ENCODE measurements at regions not wholly inside any gene's neighbourhood (a gene's known extent, or its start where the extent isn't known, plus 50 kb on each side); places are given as distances from the start of the nearest gene placed in this dataset.

GRCh38 chr11:97786961-97787360 is 1233.8 kb upstream of the CNTN5 start:
- no peak for ATAC-seq
- Mint-ChIP-seq H3K4me3 (no peak overlapping the region), H3K27ac (no peak overlapping the region), H3K36me3 (peaks cover 2% of the 10 kb centered on the region), H3K27me3 (no peaks in the 10 kb centered on the region), H3K4me1 (no peaks in the 10 kb centered on the region), H3K9me3 (ENCODE audit: low read depth) (peaks cover 14% of the 10 kb centered on the region)
- CTCF ChIA-PET, result no interaction called here
- DNase-seq, result no peak

- Mint-ChIP-seq H3K36me3 (no peaks in the 10 kb centered on the region), H3K4me3 (no peak overlapping the region), H3K27me3 (no peaks in the 10 kb centered on the region), H3K27ac (no peak overlapping the region), H3K9me3 (ENCODE audit: low read depth) (peaks cover 3% of the 10 kb centered on the region), H3K4me1 (no peaks in the 10 kb centered on the region)
- CTCF ChIA-PET, result no interaction called here
- ATAC-seq (no peak), DNase-seq (no peak)
Measured at GRCh38 chr11:97794876-97795275, 1225.9 kb upstream of the CNTN5 start.

- no peak overlapping the region for H3K27ac Mint-ChIP-seq
- H3K9me3 Mint-ChIP-seq (ENCODE audit: low read depth), result peaks cover 3% of the 10 kb centered on the region
- ATAC-seq (no peak), DNase-seq (no peak)
- H3K4me1 Mint-ChIP-seq, result no peaks in the 10 kb centered on the region
- H3K27me3 Mint-ChIP-seq, result no peaks in the 10 kb centered on the region
- H3K36me3 Mint-ChIP-seq, result no peaks in the 10 kb centered on the region
- CTCF ChIA-PET, result interaction anchor here (0.6 kb wide), 1 partner anchor 1373 kb away, joined by 4 read pairs; no protein-coding TSS in a partner anchor
- H3K4me3 Mint-ChIP-seq, result no peak overlapping the region
Measured at GRCh38 chr11:97800891-97801290, 1219.9 kb upstream of the CNTN5 start.

- Mint-ChIP-seq H3K36me3 (no peaks in the 10 kb centered on the region), H3K4me3 (no peak overlapping the region), H3K9me3 (ENCODE audit: low read depth) (peaks cover 13% of the 10 kb centered on the region), H3K27ac (no peak overlapping the region), H3K27me3 (no peaks in the 10 kb centered on the region), H3K4me1 (no peaks in the 10 kb centered on the region)
- CTCF ChIA-PET, result no interaction called here
- no peak for ATAC-seq
- DNase-seq, result no peak
Measured at GRCh38 chr11:97814325-97814959, 1206.3 kb upstream of the CNTN5 start.

GRCh38 chr11:97815667-97816066 is 1205.1 kb upstream of the CNTN5 start:
- Mint-ChIP-seq H3K27ac (no peak overlapping the region), H3K27me3 (no peaks in the 10 kb centered on the region), H3K9me3 (ENCODE audit: low read depth) (peaks cover 13% of the 10 kb centered on the region), H3K4me3 (no peak overlapping the region), H3K4me1 (no peaks in the 10 kb centered on the region), H3K36me3 (no peaks in the 10 kb centered on the region)
- DNase-seq (no peak), ATAC-seq (no peak)
- CTCF ChIA-PET, result no interaction called here

- CTCF ChIA-PET, result no interaction called here
- no peaks in the 10 kb centered on the region for H3K36me3 Mint-ChIP-seq
- ATAC-seq, result no peak
Measured at GRCh38 chr11:97832451-97832850, 1188.3 kb upstream of the CNTN5 start.

GRCh38 chr11:97833412-97833811 is 1187.3 kb upstream of the CNTN5 start:
- DNase-seq (no peak), ATAC-seq (no peak)
- Mint-ChIP-seq H3K27ac (no peak overlapping the region), H3K27me3 (no peaks in the 10 kb centered on the region), H3K4me1 (no peaks in the 10 kb centered on the region), H3K4me3 (no peak overlapping the region), H3K9me3 (ENCODE audit: low read depth) (peaks cover 4% of the 10 kb centered on the region), H3K36me3 (no peaks in the 10 kb centered on the region)
- CTCF ChIA-PET, result no interaction called here

More at GRCh38 chr11:97832451-97832850, 1188.3 kb upstream of the CNTN5 start:
- DNase-seq, result no peak
- Mint-ChIP-seq H3K4me1 (no peaks in the 10 kb centered on the region), H3K27ac (no peak overlapping the region), H3K9me3 (ENCODE audit: low read depth) (peaks cover 6% of the 10 kb centered on the region), H3K4me3 (no peak overlapping the region), H3K27me3 (no peaks in the 10 kb centered on the region)

- H3K4me3 Mint-ChIP-seq, result no peak overlapping the region
- H3K36me3 Mint-ChIP-seq, result no peaks in the 10 kb centered on the region
- CTCF ChIA-PET, result no interaction called here
- DNase-seq (no peak), ATAC-seq (no peak)
- no peaks in the 10 kb centered on the region for H3K27me3 Mint-ChIP-seq
- H3K9me3 Mint-ChIP-seq (ENCODE audit: low read depth), result peaks cover 5% of the 10 kb centered on the region
- no peak overlapping the region for H3K27ac Mint-ChIP-seq
- no peaks in the 10 kb centered on the region for H3K4me1 Mint-ChIP-seq
Measured at GRCh38 chr11:97844016-97844415, 1176.7 kb upstream of the CNTN5 start.

- Mint-ChIP-seq H3K36me3 (no peaks in the 10 kb centered on the region), H3K27ac (no peak overlapping the region), H3K4me3 (no peak overlapping the region), H3K4me1 (no peaks in the 10 kb centered on the region), H3K27me3 (no peaks in the 10 kb centered on the region), H3K9me3 (ENCODE audit: low read depth) (peaks cover 8% of the 10 kb centered on the region)
- DNase-seq (no peak), ATAC-seq (no peak)
- CTCF ChIA-PET, result no interaction called here
Measured at GRCh38 chr11:97847730-97848129, 1173.0 kb upstream of the CNTN5 start.

GRCh38 chr11:97850701-97851100 is 1170.0 kb upstream of the CNTN5 start:
- DNase-seq (no peak), ATAC-seq (no peak)
- Mint-ChIP-seq H3K4me3 (no peak overlapping the region), H3K27ac (no peak overlapping the region), H3K4me1 (no peaks in the 10 kb centered on the region), H3K27me3 (no peaks in the 10 kb centered on the region), H3K9me3 (ENCODE audit: low read depth) (peaks cover 10% of the 10 kb centered on the region), H3K36me3 (no peaks in the 10 kb centered on the region)
- CTCF ChIA-PET, result no interaction called here

- CTCF ChIA-PET, result no interaction called here
- H3K27ac Mint-ChIP-seq, result no peak overlapping the region
- peaks cover 7% of the 10 kb centered on the region for H3K9me3 Mint-ChIP-seq (ENCODE audit: low read depth)
- no peak for ATAC-seq
- no peak overlapping the region for H3K4me3 Mint-ChIP-seq
- H3K4me1 Mint-ChIP-seq, result no peaks in the 10 kb centered on the region
- no peaks in the 10 kb centered on the region for H3K36me3 Mint-ChIP-seq
- DNase-seq, result no peak
- H3K27me3 Mint-ChIP-seq, result no peaks in the 10 kb centered on the region
Measured at GRCh38 chr11:97854357-97854756, 1166.4 kb upstream of the CNTN5 start.

- Mint-ChIP-seq H3K27me3 (no peaks in the 10 kb centered on the region), H3K9me3 (ENCODE audit: low read depth) (peaks cover 7% of the 10 kb centered on the region), H3K4me1 (no peaks in the 10 kb centered on the region), H3K36me3 (no peaks in the 10 kb centered on the region), H3K4me3 (no peak overlapping the region), H3K27ac (no peak overlapping the region)
- CTCF ChIA-PET, result no interaction called here
- no peak for DNase-seq
- ATAC-seq, result no peak
Measured at GRCh38 chr11:97854877-97855276, 1165.9 kb upstream of the CNTN5 start.

GRCh38 chr11:97856666-97857065 is 1164.1 kb upstream of the CNTN5 start:
- DNase-seq, result no peak

GRCh38 chr11:97860237-97860636 is 1160.5 kb upstream of the CNTN5 start:
- Mint-ChIP-seq H3K36me3 (no peaks in the 10 kb centered on the region), H3K9me3 (ENCODE audit: low read depth) (peaks cover 18% of the 10 kb centered on the region), H3K4me3 (no peak overlapping the region), H3K4me1 (no peaks in the 10 kb centered on the region), H3K27me3 (no peaks in the 10 kb centered on the region), H3K27ac (no peak overlapping the region)
- ATAC-seq, result no peak
- CTCF ChIA-PET, result no interaction called here
- no peak for DNase-seq

More at GRCh38 chr11:97856666-97857065, 1164.1 kb upstream of the CNTN5 start:
- H3K27ac Mint-ChIP-seq, result no peak overlapping the region
- H3K9me3 Mint-ChIP-seq (ENCODE audit: low read depth), result peaks cover 10% of the 10 kb centered on the region
- CTCF ChIA-PET, result no interaction called here
- no peaks in the 10 kb centered on the region for H3K27me3 Mint-ChIP-seq
- H3K36me3 Mint-ChIP-seq, result no peaks in the 10 kb centered on the region
- no peak for ATAC-seq
- H3K4me1 Mint-ChIP-seq, result no peaks in the 10 kb centered on the region
- no peak overlapping the region for H3K4me3 Mint-ChIP-seq

- ATAC-seq, result no peak
- peaks cover 18% of the 10 kb centered on the region for H3K9me3 Mint-ChIP-seq (ENCODE audit: low read depth)
- no peak overlapping the region for H3K27ac Mint-ChIP-seq
- H3K36me3 Mint-ChIP-seq, result no peaks in the 10 kb centered on the region
- DNase-seq, result no peak
- H3K4me3 Mint-ChIP-seq, result no peak overlapping the region
- H3K4me1 Mint-ChIP-seq, result no peaks in the 10 kb centered on the region
- CTCF ChIA-PET, result no interaction called here
- no peaks in the 10 kb centered on the region for H3K27me3 Mint-ChIP-seq
Measured at GRCh38 chr11:97862021-97862420, 1158.7 kb upstream of the CNTN5 start.

Data from activated CD8-positive, alpha-beta memory T cell treated with anti-CD3 and anti-CD28 coated beads, Interleukin-2, amount 10 ng/mL, durations not matched to agents 7 days and 5 days (primary cell).